GM19452 (cell line): ENCODE measurements at regions not wholly inside any gene's neighbourhood (a gene's known extent, or its start where the extent isn't known, plus 50 kb on each side); places are given as distances from the start of the nearest gene placed in this dataset.

Source experiments
- ATAC-seq: cut with Tn5 transposase; IDR thresholded peaks from one replicate; pipeline ENCODE4 v1.9.1; 2021; ENCODE audit not compliant: unreplicated experiment

GRCh38 chr3:102104033-102104432, 254.7 kb downstream of the NFKBIZ start:
- no peak for ATAC-seq

- no peak for ATAC-seq
These were observed 255.9 kb downstream of the NFKBIZ start for GRCh38 chr3:102105193-102105592.

GRCh38 chr3:102106416-102107097, 257.2 kb downstream of the NFKBIZ start:
- no peak for ATAC-seq

GRCh38 chr3:102112704-102113230, 263.5 kb downstream of the NFKBIZ start:
- no peak for ATAC-seq

- no peak for ATAC-seq
These were observed 264.2 kb downstream of the NFKBIZ start for GRCh38 chr3:102113421-102114041.

- ATAC-seq: no peak
These were observed 265.1 kb downstream of the NFKBIZ start for GRCh38 chr3:102114264-102114979.

GRCh38 chr3:102122527-102122926, 273.2 kb downstream of the NFKBIZ start:
- no peak for ATAC-seq

GRCh38 chr3:102123590-102124190, 274.4 kb downstream of the NFKBIZ start:
- no peak for ATAC-seq

GRCh38 chr3:102124282-102124681, 275.0 kb downstream of the NFKBIZ start:
- no peak for ATAC-seq

GRCh38 chr3:102124704-102125103, 275.4 kb downstream of the NFKBIZ start:
- no peak for ATAC-seq

GRCh38 chr3:102125197-102125993, 276.1 kb downstream of the NFKBIZ start:
- no peak for ATAC-seq

- ATAC-seq: no peak
These were observed 276.7 kb downstream of the NFKBIZ start for GRCh38 chr3:102125994-102126368.

GRCh38 chr3:102129760-102130608, 280.7 kb downstream of the NFKBIZ start:
- ATAC-seq: no peak

- no peak for ATAC-seq
These were observed 283.1 kb downstream of the NFKBIZ start for GRCh38 chr3:102132370-102132769.

- no peak for ATAC-seq
These were observed 284.1 kb downstream of the NFKBIZ start for GRCh38 chr3:102133376-102133775.

- no peak for ATAC-seq
These were observed 286.0 kb downstream of the NFKBIZ start for GRCh38 chr3:102135316-102135715.

GRCh38 chr3:102136183-102136582, 286.9 kb downstream of the NFKBIZ start:
- ATAC-seq: no peak

GRCh38 chr3:102140116-102140515, 290.8 kb downstream of the NFKBIZ start:
- no peak for ATAC-seq

- ATAC-seq: no peak
These were observed 292.0 kb downstream of the NFKBIZ start for GRCh38 chr3:102141096-102141927.
